GM12892 (cell line): ENCODE measurements at regions not wholly inside any gene's neighbourhood (a gene's known extent, or its start where the extent isn't known, plus 50 kb on each side); places are given as distances from the start of the nearest gene placed in this dataset.

Source experiments
- DNase-seq: peaks from one replicate; pipeline ENCODE4 v3.0.0; 2011; ENCODE audit not compliant: insufficient read length
- FAIRE-seq: peaks from 2 replicates; lab custom pipeline; 2011; peaks lifted over from hg19 to GRCh38; lab: Jason Lieb, UNC
- POLR2A ChIP-seq: IDR thresholded peaks from 2 replicates; pipeline ENCODE4 v1.6.1; 2011; ENCODE audit warnings: low read depth, low read length, control low read depth
- POLR2AphosphoS5 ChIP-seq: IDR thresholded peaks from 2 replicates; pipeline ENCODE4 v1.6.1; 2011; ENCODE audit warnings: low read depth, low read length, control low read depth
- TAF1 ChIP-seq: IDR thresholded peaks from 2 replicates; pipeline ENCODE4 v1.6.1; 2011; ENCODE audit warnings: low read depth, mild to moderate bottlenecking, control low read depth, low read length, borderline replicate concordance

GRCh38 chr4:184538023-184538599 is 63.8 kb upstream of the IRF2 start:
- DNase-seq (no peak), FAIRE-seq (peak; percentile 24)
- TF ChIP-seq TAF1: no peak

DNA sequence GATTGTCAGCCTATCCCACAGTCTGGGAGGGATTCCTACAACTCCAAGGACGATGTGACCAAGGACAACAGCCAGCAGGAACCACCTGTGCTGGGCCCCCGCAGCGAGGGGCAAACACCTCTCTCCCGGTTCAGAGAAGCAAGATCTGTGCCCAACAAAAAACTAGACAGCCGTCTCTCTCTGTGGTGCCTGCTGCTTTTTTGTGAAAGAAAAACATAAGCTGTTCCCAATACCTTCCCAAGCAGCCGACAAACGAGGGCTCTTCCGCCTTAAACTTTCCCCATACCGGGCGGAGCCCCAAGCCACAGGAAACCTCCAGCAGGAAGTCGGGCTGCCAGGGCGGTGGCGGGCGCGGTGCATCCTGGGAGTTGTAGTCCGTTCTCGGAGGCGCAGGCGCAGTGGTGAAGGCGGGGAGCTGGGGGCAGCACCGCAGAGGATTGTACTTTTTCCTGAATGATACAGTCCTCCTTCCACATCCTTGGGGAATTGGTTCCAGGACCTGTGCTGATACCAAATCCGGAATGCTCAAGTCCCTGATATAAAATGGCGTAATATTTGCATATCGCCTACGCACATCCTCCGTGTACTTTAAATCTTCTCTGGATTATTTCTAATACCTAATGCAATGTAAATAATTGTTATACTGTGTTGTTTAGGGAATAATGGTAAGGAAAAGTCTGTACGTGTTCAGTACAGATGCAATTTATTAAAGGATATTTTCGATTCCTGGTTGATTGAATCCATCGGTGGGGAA is 63.1 kb upstream of the IRF2 start:
- DNase-seq (peak; percentile 52), FAIRE-seq (peak; percentile 99)
- peak; percentile 82 for TF ChIP-seq POLR2AphosphoS5
- TF ChIP-seq POLR2A: peak; percentile 79
- peak; percentile 72 for TF ChIP-seq TAF1

- DNase-seq (no peak), FAIRE-seq (no peak)
Observed at GRCh38 chr4:184536881-184537248, 62.5 kb upstream of the IRF2 start.

DNA sequence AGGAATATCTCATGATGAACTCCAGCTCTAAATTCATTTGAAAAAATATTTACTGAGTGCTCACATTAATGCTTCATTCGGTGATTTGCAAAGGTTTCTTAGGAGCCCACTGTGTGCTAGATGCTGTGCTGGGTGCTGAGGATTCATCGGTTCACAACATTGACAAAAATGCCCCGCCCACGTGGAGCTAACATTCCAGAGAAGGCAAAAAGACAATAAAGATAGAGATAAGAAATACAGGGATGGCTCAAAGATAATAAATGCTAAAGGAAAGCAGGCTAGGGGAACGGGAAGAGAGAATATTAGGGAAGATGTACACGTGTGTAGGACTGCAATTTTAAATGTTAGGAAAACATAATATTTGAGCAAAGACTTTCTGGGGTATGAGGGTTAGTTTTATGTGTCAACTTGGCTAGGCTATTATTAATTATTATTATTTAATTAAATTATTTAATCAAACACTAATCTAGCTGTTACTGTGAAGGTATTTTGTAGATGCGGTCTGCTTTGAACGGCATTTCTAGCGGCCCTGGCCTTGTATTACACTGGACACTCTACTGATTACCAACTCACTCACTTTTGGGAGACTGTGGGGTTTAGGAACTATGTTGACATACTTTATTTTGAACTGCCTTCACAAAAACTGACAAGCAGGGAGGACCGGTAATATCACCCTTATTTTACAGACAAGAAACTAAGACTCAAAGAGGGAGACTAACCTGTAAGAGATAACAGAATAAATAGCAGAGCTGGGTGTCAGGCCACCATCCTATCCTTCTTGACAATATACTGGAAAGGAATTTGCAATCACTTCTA is 61.9 kb upstream of the IRF2 start:
- FAIRE-seq: peak; percentile 92
- TF ChIP-seq TAF1 (no peak), POLR2A (peak; percentile 51), POLR2AphosphoS5 (no peak; the same call in 1 of the 2 replicates)
- no peak for DNase-seq

More at GRCh38 chr4:184536881-184537248, 62.5 kb upstream of the IRF2 start:
- TF ChIP-seq POLR2AphosphoS5: no peak
- TF ChIP-seq TAF1: no peak
- TF ChIP-seq POLR2A: no peak

GRCh38 chr4:184534511-184535391 is 60.4 kb upstream of the IRF2 start:
- TF ChIP-seq POLR2A (no peak), TAF1 (no peak), POLR2AphosphoS5 (no peak)
- DNase-seq: no peak
- peak; percentile 85 for FAIRE-seq

GRCh38 chr4:184533908-184534307 is 59.6 kb upstream of the IRF2 start:
- no peak for TF ChIP-seq TAF1
- TF ChIP-seq POLR2AphosphoS5: no peak
- TF ChIP-seq POLR2A: no peak
- DNase-seq: no peak
- no peak for FAIRE-seq

- TF ChIP-seq POLR2A: no peak
- no peak for TF ChIP-seq TAF1
- no peak for TF ChIP-seq POLR2AphosphoS5
- FAIRE-seq (no peak), DNase-seq (no peak)
Observed at GRCh38 chr4:184531008-184531407, 56.7 kb upstream of the IRF2 start.

- TF ChIP-seq TAF1 (no peak), POLR2AphosphoS5 (no peak), POLR2A (no peak)
- FAIRE-seq (peak; percentile 38), DNase-seq (no peak)
Observed at GRCh38 chr4:184529283-184529682, 54.9 kb upstream of the IRF2 start.

DNA sequence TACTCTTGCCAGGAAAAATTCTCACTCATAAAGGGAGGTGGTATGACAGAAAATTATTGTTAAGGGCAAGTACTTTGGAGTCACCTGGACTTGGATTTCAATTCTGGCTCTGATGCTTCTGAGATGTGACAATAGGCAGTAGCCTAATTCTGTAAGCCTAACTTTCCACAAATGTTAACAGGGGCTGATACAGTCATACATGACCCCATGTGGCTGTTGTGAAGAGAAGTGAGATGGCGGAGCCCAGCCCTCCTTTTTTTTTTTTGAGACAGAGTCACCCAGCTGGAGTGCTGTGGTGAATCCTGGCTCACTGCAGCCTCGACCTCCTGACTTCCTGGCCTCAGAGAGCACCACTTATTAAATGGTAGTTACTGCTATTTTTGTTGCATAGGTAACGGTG is 54.4 kb upstream of the IRF2 start:
- TF ChIP-seq POLR2AphosphoS5 (no peak), TAF1 (no peak), POLR2A (no peak)
- DNase-seq (no peak), FAIRE-seq (peak; percentile 78)

DNA sequence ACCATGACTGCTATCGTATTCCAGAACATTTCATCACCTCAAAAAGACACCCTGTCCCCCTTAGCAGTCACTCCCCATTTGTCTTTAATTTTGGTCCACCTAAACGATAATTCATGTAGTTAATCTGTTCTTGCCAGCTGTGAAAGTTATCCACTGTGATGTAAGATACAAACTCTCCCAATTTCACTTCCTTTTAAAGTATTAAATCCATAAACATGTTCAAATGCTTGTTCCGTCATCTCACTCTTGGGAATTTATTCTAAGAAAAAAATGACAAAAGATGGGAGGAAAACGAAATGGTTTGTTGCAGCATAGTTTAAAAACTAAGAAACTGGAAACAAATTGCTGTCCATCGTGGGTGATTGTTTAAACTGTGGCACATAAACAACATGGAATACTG is 53.7 kb upstream of the IRF2 start:
- TF ChIP-seq TAF1: no peak
- no peak for TF ChIP-seq POLR2A
- TF ChIP-seq POLR2AphosphoS5: no peak
- DNase-seq (no peak), FAIRE-seq (peak; percentile 63)

GRCh38 chr4:184526228-184526627 is 51.9 kb upstream of the IRF2 start:
- FAIRE-seq: no peak
- no peak for TF ChIP-seq TAF1
- no peak for TF ChIP-seq POLR2A

More at GRCh38 chr4:184526228-184526627, 51.9 kb upstream of the IRF2 start:
- no peak for DNase-seq
